ENCODE measurements at regions not wholly inside any gene's neighbourhood (a gene's known extent, or its start where the extent isn't known, plus 50 kb on each side); places are given as distances from the start of the nearest gene placed in this dataset.

DNA sequence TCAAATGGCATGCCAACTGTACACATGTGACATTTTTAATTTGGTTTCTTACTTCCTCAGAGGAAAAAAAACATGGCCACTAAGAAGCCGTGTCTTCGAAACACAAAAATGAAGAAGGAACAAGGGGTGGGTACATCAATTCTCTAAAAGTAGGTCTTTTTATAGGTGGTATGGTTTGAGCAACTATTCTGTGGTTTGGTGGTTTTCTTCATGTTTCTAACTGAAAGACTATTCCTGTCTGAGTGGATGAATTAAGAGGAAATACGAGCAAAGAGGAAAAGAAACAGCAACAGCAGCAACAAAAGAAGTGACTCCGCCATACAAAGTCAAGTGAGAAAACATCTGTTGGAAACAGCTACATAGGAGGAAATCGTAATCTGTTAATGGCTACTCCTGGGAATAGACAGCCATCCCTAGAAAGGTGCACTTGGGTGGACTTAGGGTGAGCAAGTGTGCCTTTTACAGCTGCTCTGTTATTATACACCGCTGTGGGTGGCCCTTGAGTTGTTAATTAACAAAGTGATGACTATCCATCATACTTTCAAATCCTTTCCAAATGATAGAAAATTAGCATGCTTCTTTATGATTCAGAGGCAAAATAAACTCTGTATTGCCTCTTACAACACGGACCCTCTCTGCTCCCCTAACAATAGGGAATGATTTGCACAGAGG lies 575.8 kb downstream of the TLE1 start:
- no peak for DNase-seq (ENCODE audit: low read depth)

DNA sequence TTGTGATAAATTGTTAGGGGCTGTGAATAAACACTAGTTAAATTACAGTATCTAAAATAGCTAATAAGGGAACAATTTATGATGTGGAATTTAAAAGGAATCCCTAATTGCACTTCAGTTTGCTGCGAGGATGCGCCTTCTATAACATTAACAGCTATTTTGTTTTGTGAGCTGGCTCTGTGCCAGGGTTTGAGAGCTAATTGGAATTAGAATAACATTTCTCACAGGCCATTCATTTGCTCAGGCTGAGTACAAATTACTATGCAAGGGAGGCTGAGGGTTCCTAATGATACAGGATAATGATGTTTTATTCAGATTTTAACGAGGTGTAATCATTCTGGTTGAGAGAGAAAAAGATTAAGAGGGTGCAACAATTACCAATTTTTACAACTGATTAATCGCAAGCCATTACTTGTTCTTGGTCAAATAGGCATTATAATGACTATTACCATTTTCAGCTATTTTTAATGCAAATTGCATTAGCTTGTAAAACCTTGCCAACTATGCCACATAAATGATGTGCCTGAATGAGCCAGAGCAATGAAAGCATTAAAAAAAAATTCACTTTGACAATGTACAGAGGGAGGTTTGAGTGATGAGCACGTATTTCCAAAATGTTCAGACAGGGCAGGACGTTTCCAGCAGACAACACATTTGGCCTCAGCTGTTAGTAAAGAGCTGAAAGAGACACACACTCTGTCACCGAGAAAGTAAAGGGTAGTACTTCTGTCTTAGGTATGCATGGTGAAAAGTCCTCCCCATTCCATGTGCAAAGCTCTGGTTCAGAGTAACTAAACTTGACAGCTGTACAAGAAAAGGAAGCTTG lies 576.5 kb downstream of the TLE1 start:
- no peak for DNase-seq (ENCODE audit: low read depth)

GRCh38 chr9:81108821-81109220 lies 580.5 kb downstream of the TLE1 start:
- DNase-seq (ENCODE audit: low read depth) = no peak

DNA sequence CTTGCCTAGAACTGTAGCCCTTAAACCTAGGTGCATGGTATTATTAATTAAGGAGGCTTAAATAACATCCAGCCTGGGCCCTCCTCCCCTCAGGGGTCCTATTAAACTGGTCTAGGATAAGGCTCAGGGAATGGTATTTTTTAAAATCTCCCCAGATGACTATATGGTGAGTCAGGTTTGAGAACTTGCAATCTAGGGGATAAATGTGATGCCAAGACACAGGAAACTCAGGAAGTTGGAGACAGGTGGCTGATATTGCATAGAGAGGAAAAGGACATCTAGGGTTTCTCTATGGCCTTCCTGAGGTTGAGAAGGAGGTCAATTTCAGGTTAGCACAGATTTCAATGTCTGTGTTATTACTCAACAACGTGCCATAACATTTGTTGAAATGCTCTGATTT lies 581.0 kb downstream of the TLE1 start:
- no peak for DNase-seq (ENCODE audit: low read depth)

DNA sequence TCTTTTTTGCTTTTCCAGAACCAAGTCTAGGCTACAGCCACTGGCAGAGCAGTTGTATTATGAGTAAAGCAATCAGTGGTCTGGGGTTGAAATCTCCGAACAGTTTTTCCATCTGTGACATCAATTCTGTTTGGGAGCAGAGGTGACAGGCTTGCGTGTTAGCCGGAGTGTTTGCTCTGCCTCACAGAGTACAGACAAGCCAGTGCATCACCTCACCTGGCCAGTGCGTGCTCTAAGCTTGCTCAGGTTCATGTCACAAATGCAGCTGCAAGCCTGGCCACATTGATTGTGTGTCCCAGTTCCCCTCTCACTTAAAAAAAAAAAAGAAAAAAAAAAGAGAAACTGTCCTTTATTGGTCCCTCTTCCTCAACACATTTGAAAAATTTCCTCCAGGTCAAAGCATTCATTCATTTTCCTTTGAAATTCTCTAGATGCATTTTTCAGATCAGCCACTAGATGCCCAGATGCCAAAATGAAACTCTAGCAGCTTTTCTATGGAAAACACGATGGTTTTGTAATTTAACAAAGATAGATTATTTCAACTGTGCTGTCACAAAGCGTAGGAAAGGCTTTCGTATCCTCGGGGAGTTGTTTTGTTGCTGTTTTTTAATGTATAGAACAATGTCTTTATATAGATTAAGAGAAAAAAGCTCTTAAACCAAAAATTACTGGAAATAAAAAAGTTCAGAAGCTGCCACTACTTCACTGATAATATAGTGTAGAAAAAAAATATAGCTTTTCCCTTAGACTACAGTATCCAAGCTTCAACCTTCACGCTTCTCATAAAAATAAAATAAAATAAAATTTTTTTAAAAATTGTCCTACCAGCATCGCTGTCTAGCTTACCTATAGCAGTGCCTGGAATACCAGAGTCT lies 585.5 kb downstream of the TLE1 start:
- no peak for DNase-seq (ENCODE audit: low read depth)

GRCh38 chr9:81097131-81097847 lies 592.1 kb downstream of the TLE1 start:
- DNase-seq (ENCODE audit: low read depth) = no peak

DNA sequence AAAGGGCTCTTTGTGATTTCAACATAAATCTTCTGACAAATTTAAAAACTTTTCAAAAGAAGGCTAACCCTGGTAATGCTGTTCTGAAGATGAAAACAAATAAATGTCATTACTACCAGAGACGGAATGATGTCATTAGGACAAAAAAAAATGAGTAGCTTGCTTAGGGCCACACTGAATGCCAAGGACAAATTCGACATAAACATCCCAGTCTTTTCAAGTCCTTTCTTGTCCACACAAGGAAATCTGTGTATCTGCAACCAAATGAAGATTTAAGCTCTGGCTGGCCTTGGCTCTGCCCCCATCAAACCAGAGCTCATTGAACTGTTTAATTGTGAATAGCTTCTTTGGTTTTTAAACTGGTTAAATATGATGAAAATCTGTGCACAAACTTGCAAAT lies 592.7 kb downstream of the TLE1 start:
- no peak for DNase-seq (ENCODE audit: low read depth)

DNA sequence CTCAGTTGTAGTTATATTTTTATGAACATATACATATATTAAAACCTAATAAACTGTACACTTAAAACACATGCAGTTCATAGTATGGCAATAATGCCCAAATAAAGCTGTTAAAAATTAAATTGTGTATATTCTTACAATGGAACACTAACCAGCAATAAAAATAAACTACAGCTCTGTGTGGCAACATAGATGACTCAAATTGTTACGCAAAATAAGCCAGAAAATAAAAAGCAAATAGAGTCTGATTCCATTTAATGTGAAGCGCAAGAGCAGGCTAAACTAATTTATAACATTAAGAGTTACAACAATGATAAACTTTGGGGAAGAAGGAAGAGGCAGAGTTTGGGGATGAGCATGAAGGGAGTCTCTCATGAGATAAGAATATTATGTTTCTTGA lies 597.3 kb downstream of the TLE1 start:
- no peak for DNase-seq (ENCODE audit: low read depth)

GRCh38 chr9:81088341-81088740 lies 601.0 kb downstream of the TLE1 start:
- DNase-seq (ENCODE audit: low read depth) = no peak

GRCh38 chr9:81086416-81086815 lies 602.9 kb downstream of the TLE1 start:
- DNase-seq (ENCODE audit: low read depth) = no peak

- no peak for DNase-seq (ENCODE audit: low read depth)
Measured at GRCh38 chr9:81083854-81084512, 605.4 kb downstream of the TLE1 start.

DNA sequence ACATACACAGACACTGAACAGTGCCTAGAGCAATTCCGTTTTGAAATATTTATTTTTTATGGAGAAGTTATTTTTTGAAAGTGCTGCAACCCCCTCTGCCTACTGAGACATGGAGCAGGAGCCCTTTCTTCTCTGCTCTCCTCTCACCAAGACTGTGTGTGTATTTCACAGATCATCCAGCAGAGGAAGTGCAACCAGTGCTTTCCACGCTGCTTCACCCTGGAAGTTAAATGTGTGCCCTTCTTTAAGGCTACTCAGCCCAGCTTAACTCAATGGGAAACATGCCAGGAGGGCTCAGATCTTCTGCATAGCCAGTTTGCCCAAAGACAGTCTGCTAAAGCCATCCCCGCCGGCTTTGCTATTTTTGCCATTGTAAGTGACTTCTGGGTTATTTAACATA lies 606.3 kb downstream of the TLE1 start:
- DNase-seq (ENCODE audit: low read depth) = no peak

- no peak for DNase-seq (ENCODE audit: low read depth)
Measured at GRCh38 chr9:81082221-81082620, 607.1 kb downstream of the TLE1 start.

DNA sequence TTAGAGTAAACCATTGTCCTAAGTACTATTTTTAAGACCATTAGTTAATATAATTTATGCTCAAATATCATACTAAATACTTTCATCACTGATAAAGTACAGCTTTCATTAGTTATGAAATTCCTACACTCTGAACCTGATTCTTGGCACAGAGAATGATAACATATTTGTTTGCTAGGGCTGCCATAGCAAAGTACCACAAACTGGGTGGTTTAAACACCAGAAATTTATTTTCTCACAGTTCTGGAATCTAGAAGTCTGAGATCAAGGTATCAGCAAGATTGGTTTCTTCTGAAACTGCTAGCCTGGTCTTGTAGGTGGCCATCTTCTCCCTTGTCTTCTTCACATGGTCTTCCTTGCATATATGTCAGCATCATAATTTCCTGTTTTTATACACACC lies 608.4 kb downstream of the TLE1 start:
- DNase-seq (ENCODE audit: low read depth) = no peak

- DNase-seq (ENCODE audit: low read depth) = no peak
Measured at GRCh38 chr9:81080185-81080584, 609.2 kb downstream of the TLE1 start.

DNA sequence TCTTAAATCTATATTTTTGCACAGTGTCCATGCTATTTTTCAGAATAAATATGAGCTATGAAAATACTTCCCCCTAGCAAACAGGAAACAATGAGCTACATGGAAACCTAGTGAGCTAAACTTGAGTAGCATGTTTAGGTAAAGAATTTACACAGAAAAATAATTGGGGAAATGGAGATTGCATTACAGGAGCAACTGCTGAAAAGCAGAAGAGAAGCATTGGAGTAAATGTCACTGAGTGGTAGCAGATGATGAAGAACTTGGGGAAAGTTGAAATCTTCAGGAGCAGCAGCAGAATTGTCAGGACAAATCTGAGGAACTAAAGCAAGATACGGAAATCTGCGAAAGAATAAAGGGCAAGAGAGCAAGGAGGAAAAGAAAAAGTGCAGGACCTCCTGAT lies 610.3 kb downstream of the TLE1 start:
- no peak for DNase-seq (ENCODE audit: low read depth)

DNA sequence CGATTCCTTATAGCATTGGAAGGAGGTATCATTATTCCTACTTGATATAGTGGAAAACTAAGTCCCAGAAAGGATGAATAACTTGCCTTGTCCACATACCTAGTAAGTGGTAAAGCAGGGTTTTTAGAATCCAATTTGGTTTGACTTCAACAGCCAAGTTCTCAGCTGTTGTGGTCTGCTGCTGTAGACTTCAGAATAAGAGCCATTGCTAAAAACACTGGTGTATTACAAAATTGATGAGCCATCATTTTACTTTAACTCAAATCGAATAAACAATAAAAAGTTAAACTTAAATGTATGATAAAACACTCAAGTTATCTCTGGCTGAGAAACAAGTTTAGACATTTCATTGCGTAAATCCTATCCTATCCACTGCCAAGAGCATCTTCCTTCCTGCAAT lies 610.8 kb downstream of the TLE1 start:
- no peak for DNase-seq (ENCODE audit: low read depth)

DNA sequence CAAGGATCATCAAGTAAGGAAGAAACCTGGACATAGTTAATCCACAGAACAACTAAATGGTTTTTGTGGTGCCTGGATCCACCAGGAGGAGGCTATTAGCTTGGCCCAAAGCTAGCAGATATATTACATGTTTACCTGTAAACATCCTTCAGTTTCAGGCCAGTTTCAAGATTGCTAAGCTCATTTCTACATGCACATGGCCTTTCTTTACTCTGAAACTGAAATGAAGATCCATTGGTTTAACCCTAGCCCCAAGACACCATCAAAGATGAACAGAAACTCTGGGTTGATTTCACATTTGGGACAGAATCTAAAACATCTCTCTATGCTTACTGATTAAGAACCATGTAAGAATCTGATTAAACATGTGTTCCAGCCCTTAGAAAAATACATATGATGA lies 611.8 kb downstream of the TLE1 start:
- DNase-seq (ENCODE audit: low read depth) = no peak

GRCh38 chr9:81076131-81076530 lies 613.2 kb downstream of the TLE1 start:
- no peak for DNase-seq (ENCODE audit: low read depth)

- no peak for DNase-seq (ENCODE audit: low read depth)
Measured at GRCh38 chr9:81074221-81074620, 615.1 kb downstream of the TLE1 start.

- DNase-seq (ENCODE audit: low read depth) = no peak
Measured at GRCh38 chr9:81073821-81074220, 615.5 kb downstream of the TLE1 start.

- DNase-seq (ENCODE audit: low read depth) = no peak
Measured at GRCh38 chr9:81072758-81073157, 616.6 kb downstream of the TLE1 start.

Data from activated T-cell treated with anti-CD3 and anti-CD28 coated beads for 24 hours (primary cell).